Esophagus muscularis mucosa (tissue), 3 donors: ENCODE measurements at regions not wholly inside any gene's neighbourhood (a gene's known extent, or its start where the extent isn't known, plus 50 kb on each side); places are given as distances from the start of the nearest gene placed in this dataset.

Source experiments
- EP300 ChIP-seq: sonication (generic); formaldehyde crosslinking; IDR thresholded peaks from one replicate; pipeline ENCODE4 v1.6.1; 2017; ENCODE audit warnings: antibody characterized with exemption
- POLR2AphosphoS5 ChIP-seq, 2 donors: sonication (generic); formaldehyde crosslinking; IDR thresholded peaks; one replicate each; pipeline ENCODE4 v1.6.1; 2017; ENCODE audit warnings: antibody characterized with exemption in 2 of 2

DNA sequence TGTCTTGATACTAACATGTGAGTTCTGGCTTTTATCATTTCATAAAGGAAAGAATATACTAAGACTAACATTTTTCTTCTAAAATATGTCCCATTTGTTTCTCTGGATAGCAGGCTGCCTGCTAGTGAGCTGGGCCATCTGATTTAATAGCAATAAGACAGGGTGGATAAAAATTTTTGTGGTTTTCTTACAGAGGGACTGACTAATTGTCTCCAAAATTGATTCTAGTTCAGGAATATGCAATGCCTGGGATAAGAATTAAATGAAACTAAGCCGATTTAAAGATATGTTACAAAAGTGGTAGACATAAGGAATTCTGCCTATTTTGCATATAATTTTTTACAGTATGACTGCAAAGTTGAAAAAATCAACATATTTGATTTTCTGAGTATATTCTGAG, 252.9 kb upstream of the NAV3 start:
- TF ChIP-seq POLR2AphosphoS5 (IDR thresholded peaks at IDR 0.05), result no peak
- TF ChIP-seq EP300, result no peak
